ENCODE measurements at regions not wholly inside any gene's neighbourhood (a gene's known extent, or its start where the extent isn't known, plus 50 kb on each side); places are given as distances from the start of the nearest gene placed in this dataset.

DNA sequence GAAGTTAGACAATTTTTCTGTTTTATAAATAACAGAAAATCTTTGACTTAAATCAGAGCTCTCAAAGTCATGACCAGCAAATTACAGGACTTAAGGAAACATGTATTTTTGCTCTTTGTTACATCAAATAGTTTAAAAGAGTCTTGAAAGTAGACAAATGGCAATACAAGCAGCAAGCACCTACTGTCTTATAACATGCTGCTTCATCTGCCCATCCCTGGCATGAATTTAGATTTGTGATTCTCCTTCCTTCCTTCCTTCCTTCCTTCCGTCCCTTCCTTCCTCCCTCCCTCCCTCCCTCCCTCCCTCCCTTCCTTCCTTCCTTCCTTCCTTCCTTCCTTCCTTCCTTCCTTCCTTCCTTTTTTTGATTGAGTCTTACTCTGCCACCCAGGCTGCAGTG is 715.6 kb upstream of the FLRT2 start:
- no peaks in the 10 kb centered on the region for H3K27me3 ChIP-seq (ENCODE audit: insufficient read depth)
- no peak overlapping the region for H3K4me3 Mint-ChIP-seq
- H3K4me1 ChIP-seq (ENCODE audit: insufficient read depth): no peaks in the 10 kb centered on the region
- H4K20me1 ChIP-seq (replicated peaks; ENCODE audit: insufficient read depth): no peaks in the 10 kb centered on the region
- H2AFZ ChIP-seq: no peak overlapping the region
- peaks cover 4% of the 10 kb centered on the region; the same call in 1 of the 3 replicates for H3K4me1 Mint-ChIP-seq
- H3K36me3 ChIP-seq (ENCODE audit: insufficient read depth): no peaks in the 10 kb centered on the region
- H3K27ac ChIP-seq (ENCODE audit: low read depth): no peak overlapping the region
- H3K9me3 Mint-ChIP-seq: no peaks in the 10 kb centered on the region
- no peak overlapping the region for H3K27ac Mint-ChIP-seq
- ATAC-seq: no peak
- no peaks in the 10 kb centered on the region for H3F3A ChIP-seq (replicated peaks; ENCODE audit: low read depth)
- H3K4me2 ChIP-seq: no peak overlapping the region
- H3K36me3 Mint-ChIP-seq (ENCODE audit: low read depth): no peaks in the 10 kb centered on the region
- no peaks in the 10 kb centered on the region for H3K79me2 ChIP-seq (replicated peaks; ENCODE audit: insufficient read depth)
- H3K9me2 ChIP-seq (ENCODE audit: insufficient read depth): no peaks in the 10 kb centered on the region; the same call in 1 of the 2 replicates
- no peak for DNase-seq (ENCODE audit: low spot score)
- no peaks in the 10 kb centered on the region for H3K27me3 Mint-ChIP-seq (ENCODE audit: insufficient read depth, low read depth, poor library complexity)
- no peak overlapping the region for H3K4me3 ChIP-seq
- TF ChIP-seq, protein P1, sequence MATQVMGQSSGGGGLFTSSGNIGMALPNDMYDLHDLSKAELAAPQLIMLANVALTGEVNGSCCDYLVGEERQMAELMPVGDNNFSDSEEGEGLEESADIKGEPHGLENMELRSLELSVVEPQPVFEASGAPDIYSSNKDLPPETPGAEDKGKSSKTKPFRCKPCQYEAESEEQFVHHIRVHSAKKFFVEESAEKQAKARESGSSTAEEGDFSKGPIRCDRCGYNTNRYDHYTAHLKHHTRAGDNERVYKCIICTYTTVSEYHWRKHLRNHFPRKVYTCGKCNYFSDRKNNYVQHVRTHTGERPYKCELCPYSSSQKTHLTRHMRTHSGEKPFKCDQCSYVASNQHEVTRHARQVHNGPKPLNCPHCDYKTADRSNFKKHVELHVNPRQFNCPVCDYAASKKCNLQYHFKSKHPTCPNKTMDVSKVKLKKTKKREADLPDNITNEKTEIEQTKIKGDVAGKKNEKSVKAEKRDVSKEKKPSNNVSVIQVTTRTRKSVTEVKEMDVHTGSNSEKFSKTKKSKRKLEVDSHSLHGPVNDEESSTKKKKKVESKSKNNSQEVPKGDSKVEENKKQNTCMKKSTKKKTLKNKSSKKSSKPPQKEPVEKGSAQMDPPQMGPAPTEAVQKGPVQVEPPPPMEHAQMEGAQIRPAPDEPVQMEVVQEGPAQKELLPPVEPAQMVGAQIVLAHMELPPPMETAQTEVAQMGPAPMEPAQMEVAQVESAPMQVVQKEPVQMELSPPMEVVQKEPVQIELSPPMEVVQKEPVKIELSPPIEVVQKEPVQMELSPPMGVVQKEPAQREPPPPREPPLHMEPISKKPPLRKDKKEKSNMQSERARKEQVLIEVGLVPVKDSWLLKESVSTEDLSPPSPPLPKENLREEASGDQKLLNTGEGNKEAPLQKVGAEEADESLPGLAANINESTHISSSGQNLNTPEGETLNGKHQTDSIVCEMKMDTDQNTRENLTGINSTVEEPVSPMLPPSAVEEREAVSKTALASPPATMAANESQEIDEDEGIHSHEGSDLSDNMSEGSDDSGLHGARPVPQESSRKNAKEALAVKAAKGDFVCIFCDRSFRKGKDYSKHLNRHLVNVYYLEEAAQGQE (IDR thresholded peaks at IDR 0.05; ENCODE audit: unreplicated experiment): no peak
- TF ChIP-seq, protein P2, sequence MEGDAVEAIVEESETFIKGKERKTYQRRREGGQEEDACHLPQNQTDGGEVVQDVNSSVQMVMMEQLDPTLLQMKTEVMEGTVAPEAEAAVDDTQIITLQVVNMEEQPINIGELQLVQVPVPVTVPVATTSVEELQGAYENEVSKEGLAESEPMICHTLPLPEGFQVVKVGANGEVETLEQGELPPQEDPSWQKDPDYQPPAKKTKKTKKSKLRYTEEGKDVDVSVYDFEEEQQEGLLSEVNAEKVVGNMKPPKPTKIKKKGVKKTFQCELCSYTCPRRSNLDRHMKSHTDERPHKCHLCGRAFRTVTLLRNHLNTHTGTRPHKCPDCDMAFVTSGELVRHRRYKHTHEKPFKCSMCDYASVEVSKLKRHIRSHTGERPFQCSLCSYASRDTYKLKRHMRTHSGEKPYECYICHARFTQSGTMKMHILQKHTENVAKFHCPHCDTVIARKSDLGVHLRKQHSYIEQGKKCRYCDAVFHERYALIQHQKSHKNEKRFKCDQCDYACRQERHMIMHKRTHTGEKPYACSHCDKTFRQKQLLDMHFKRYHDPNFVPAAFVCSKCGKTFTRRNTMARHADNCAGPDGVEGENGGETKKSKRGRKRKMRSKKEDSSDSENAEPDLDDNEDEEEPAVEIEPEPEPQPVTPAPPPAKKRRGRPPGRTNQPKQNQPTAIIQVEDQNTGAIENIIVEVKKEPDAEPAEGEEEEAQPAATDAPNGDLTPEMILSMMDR (conservative IDR thresholded peaks at IDR 0.05; ENCODE audit: low read depth in 2 of 2): no peak
- TF ChIP-seq NANOG (IDR thresholded peaks at IDR 0.05; ENCODE audit: borderline replicate concordance) (no peak), ZNF331 (CRISPR knock-in tag; IDR thresholded peaks at IDR 0.05; ENCODE audit: low read depth) (no peak), STAT1 (IDR thresholded peaks at IDR 0.05; ENCODE audit: unreplicated experiment) (no peak), ZNF114 (CRISPR knock-in tag; IDR thresholded peaks at IDR 0.05) (no peak), CREB1 (CRISPR knock-in tag; IDR thresholded peaks at IDR 0.05; ENCODE audit: low read depth) (no peak), JUNB (IDR thresholded peaks at IDR 0.05; ENCODE audit: unreplicated experiment) (no peak), EZH2phosphoT487 (IDR thresholded peaks at IDR 0.05; ENCODE audit: unreplicated experiment) (no peak), EZH2 (IDR thresholded peaks at IDR 0.05; ENCODE audit: low read depth, unreplicated experiment) (no peak)
- TF ChIP-seq, protein P3, sequence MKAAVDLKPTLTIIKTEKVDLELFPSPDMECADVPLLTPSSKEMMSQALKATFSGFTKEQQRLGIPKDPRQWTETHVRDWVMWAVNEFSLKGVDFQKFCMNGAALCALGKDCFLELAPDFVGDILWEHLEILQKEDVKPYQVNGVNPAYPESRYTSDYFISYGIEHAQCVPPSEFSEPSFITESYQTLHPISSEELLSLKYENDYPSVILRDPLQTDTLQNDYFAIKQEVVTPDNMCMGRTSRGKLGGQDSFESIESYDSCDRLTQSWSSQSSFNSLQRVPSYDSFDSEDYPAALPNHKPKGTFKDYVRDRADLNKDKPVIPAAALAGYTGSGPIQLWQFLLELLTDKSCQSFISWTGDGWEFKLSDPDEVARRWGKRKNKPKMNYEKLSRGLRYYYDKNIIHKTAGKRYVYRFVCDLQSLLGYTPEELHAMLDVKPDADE (IDR thresholded peaks at IDR 0.05): no peak
- TF ChIP-seq, protein P4, sequence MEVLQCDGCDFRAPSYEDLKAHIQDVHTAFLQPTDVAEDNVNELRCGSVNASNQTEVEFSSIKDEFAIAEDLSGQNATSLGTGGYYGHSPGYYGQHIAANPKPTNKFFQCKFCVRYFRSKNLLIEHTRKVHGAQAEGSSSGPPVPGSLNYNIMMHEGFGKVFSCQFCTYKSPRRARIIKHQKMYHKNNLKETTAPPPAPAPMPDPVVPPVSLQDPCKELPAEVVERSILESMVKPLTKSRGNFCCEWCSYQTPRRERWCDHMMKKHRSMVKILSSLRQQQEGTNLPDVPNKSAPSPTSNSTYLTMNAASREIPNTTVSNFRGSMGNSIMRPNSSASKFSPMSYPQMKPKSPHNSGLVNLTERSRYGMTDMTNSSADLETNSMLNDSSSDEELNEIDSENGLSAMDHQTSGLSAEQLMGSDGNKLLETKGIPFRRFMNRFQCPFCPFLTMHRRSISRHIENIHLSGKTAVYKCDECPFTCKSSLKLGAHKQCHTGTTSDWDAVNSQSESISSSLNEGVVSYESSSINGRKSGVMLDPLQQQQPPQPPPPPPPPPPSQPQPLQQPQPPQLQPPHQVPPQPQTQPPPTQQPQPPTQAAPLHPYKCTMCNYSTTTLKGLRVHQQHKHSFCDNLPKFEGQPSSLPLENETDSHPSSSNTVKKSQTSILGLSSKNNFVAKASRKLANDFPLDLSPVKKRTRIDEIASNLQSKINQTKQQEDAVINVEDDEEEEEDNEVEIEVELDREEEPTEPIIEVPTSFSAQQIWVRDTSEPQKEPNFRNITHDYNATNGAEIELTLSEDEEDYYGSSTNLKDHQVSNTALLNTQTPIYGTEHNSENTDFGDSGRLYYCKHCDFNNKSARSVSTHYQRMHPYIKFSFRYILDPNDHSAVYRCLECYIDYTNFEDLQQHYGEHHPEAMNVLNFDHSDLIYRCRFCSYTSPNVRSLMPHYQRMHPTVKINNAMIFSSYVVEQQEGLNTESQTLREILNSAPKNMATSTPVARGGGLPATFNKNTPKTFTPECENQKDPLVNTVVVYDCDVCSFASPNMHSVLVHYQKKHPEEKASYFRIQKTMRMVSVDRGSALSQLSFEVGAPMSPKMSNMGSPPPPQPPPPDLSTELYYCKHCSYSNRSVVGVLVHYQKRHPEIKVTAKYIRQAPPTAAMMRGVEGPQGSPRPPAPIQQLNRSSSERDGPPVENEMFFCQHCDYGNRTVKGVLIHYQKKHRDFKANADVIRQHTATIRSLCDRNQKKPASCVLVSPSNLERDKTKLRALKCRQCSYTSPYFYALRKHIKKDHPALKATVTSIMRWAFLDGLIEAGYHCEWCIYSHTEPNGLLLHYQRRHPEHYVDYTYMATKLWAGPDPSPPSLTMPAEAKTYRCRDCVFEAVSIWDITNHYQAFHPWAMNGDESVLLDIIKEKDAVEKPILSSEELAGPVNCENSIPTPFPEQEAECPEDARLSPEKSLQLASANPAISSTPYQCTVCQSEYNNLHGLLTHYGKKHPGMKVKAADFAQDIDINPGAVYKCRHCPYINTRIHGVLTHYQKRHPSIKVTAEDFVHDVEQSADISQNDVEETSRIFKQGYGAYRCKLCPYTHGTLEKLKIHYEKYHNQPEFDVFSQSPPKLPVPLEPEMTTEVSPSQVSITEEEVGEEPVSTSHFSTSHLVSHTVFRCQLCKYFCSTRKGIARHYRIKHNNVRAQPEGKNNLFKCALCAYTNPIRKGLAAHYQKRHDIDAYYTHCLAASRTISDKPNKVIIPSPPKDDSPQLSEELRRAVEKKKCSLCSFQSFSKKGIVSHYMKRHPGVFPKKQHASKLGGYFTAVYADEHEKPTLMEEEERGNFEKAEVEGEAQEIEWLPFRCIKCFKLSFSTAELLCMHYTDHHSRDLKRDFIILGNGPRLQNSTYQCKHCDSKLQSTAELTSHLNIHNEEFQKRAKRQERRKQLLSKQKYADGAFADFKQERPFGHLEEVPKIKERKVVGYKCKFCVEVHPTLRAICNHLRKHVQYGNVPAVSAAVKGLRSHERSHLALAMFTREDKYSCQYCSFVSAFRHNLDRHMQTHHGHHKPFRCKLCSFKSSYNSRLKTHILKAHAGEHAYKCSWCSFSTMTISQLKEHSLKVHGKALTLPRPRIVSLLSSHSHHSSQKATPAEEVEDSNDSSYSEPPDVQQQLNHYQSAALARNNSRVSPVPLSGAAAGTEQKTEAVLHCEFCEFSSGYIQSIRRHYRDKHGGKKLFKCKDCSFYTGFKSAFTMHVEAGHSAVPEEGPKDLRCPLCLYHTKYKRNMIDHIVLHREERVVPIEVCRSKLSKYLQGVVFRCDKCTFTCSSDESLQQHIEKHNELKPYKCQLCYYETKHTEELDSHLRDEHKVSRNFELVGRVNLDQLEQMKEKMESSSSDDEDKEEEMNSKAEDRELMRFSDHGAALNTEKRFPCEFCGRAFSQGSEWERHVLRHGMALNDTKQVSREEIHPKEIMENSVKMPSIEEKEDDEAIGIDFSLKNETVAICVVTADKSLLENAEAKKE (CRISPR knock-in tag; IDR thresholded peaks at IDR 0.05): no peak

Measured in GM23338 (cell line).